AG04449 (cell line): ENCODE measurements at regions not wholly inside any gene's neighbourhood (a gene's known extent, or its start where the extent isn't known, plus 50 kb on each side); places are given as distances from the start of the nearest gene placed in this dataset.
A peak's percentile ranks its signal among the peaks of the same experiment; 100 is the strongest.

Experiments used
- CTCF ChIA-PET: fragments of 350-600 bp; formaldehyde crosslinking; extraction: SDS; loops from one replicate; lab custom pipeline; 2021; ENCODE audit warnings: antibody characterized with exemption; lab: Yijun Ruan, JAX
- POLR2A ChIA-PET: fragments of 400-600, 350-600 bp; formaldehyde crosslinking; extraction: SDS; loops from one replicate; lab custom pipeline; 2020; ENCODE audit warnings: antibody characterized with exemption, inconsistent platforms; lab: Yijun Ruan, JAX
- DNase-seq: peaks from one replicate; pipeline ENCODE4 v3.0.0-alpha.2; 2010; ENCODE audit warnings: low read depth, low spot score
- H3K4me3 ChIP-seq: 2 replicates; pipeline ENCODE4 v1.5.1; 2011; ENCODE audit warnings: low read depth, mild to moderate bottlenecking, control low read depth, low read length
- CTCF ChIP-seq: IDR thresholded peaks from one replicate; pipeline ENCODE4 v1.5.1; 2011; ENCODE audit warnings: mild to moderate bottlenecking, moderate library complexity, low read length, control low read depth, inconsistent platforms; ENCODE audit not compliant: insufficient read depth; ENCODE audit errors: missing control alignments

GRCh38 chr15:70492240-70493177, 270.8 kb downstream of the UACA start:
- no peak overlapping the region for H3K4me3 ChIP-seq
- ChIA-PET POLR2A (interaction anchor here (1.0 kb wide), 1 partner anchor 46 kb away, joined by 3 read pairs; no protein-coding TSS in a partner anchor), CTCF (interaction anchor here (0.9 to 1.6 kb wide), 4 partner anchors 11 to 1030 kb away, joined by 3 to 4 read pairs (median 3); no protein-coding TSS in a partner anchor)
- no peak for TF ChIP-seq CTCF
- peak; percentile 65 for DNase-seq

- POLR2A ChIA-PET: no interaction called here
- CTCF ChIA-PET: interaction anchor here (1.2 to 6.8 kb wide), 3 partner anchors 16 to 1029 kb away, joined by 3 to 108 read pairs (median 4); no protein-coding TSS in a partner anchor
- no peak overlapping the region for H3K4me3 ChIP-seq
These were observed 271.7 kb downstream of the UACA start for GRCh38 chr15:70491641-70492040.

DNA sequence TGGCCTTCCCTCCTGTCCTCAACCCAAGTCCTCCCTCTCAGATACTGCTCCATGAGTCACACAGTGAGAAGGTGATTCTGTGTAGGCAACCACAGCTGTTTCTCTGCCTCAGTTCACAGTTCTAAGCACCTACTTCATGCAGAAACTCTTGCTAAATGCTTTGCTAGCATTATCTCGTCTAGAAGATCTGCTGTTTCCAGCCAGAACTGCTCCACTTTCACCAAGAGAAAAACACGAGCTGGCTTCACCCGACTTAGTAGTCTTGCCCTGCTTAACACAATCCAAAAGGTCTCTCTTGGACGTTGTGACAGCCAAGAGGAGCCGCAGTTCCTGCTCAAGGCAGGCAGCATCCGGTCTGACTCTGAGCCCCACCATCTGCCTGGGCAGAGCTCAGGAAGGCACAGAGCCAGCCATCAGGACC, 272.1 kb downstream of the UACA start:
- no peak overlapping the region for H3K4me3 ChIP-seq
- TF ChIP-seq CTCF: no peak
- CTCF ChIA-PET: interaction anchor here (1.6 to 6.8 kb wide), 2 partner anchors 1014 to 1028 kb away, joined by 4 to 108 read pairs; no protein-coding TSS in a partner anchor
- DNase-seq: no peak
- POLR2A ChIA-PET: no interaction called here

More at GRCh38 chr15:70491641-70492040, 271.7 kb downstream of the UACA start:
- TF ChIP-seq CTCF: no peak
- DNase-seq: no peak

- CTCF ChIA-PET: interaction anchor here (6.8 kb wide), 1 partner anchor 1013 kb away, joined by 108 read pairs; no protein-coding TSS in a partner anchor
- TF ChIP-seq CTCF: no peak
- POLR2A ChIA-PET: no interaction called here
- DNase-seq: no peak
- H3K4me3 ChIP-seq: no peak overlapping the region
These were observed 272.6 kb downstream of the UACA start for GRCh38 chr15:70490838-70491155.

- ChIA-PET CTCF (interaction anchor here (1.2 to 6.8 kb wide), 7 partner anchors 9 to 1013 kb away, joined by 3 to 108 read pairs (median 37); no protein-coding TSS in a partner anchor), POLR2A (no interaction called here)
- DNase-seq: no peak
- TF ChIP-seq CTCF: no peak
- H3K4me3 ChIP-seq: no peak overlapping the region
These were observed 273.1 kb downstream of the UACA start for GRCh38 chr15:70490148-70490837.
